Calu3 (cell line): ENCODE measurements at regions not wholly inside any gene's neighbourhood (a gene's known extent, or its start where the extent isn't known, plus 50 kb on each side); places are given as distances from the start of the nearest gene placed in this dataset.

Experiments used
- BruUV-seq: library from RNA; stranded (reverse); fragments of 400-500 nt; replicated peaks from 2 replicates; lab custom pipeline; 2021; lab: Mats Ljungman, UMichigan
- CTCF ChIA-PET: fragments of 300-600 bp; sonication (Branson Sonifier 250); formaldehyde crosslinking; loops from one replicate; lab custom pipeline; 2022; ENCODE audit warnings: antibody characterized with exemption; lab: Charles Lee
- DNase-seq: peaks from one replicate; pipeline ENCODE4 v3.0.0; 2022
- H3K27ac Mint-ChIP-seq: one replicate; pipeline ENCODE4 v1.8.0; 2022; ENCODE audit warnings: mixed read lengths; ENCODE audit not compliant: unreplicated experiment
- H3K27me3 Mint-ChIP-seq: one replicate; pipeline ENCODE4 v1.8.0; 2022; ENCODE audit warnings: mixed read lengths; ENCODE audit not compliant: unreplicated experiment
- H3K36me3 Mint-ChIP-seq: one replicate; pipeline ENCODE4 v1.8.0; 2022; ENCODE audit warnings: mild to moderate bottlenecking, moderate library complexity, mixed read lengths; ENCODE audit not compliant: insufficient read depth, unreplicated experiment
- H3K4me1 Mint-ChIP-seq: one replicate; pipeline ENCODE4 v1.8.0; 2022; ENCODE audit warnings: mild to moderate bottlenecking, low read depth, mixed read lengths; ENCODE audit not compliant: unreplicated experiment
- H3K4me3 Mint-ChIP-seq: one replicate; pipeline ENCODE4 v1.8.0; 2022; ENCODE audit warnings: mild to moderate bottlenecking, low read depth, moderate library complexity, mixed read lengths; ENCODE audit not compliant: unreplicated experiment
- H3K9me3 Mint-ChIP-seq: one replicate; pipeline ENCODE4 v1.8.0; 2022; ENCODE audit warnings: low read depth, mixed read lengths; ENCODE audit not compliant: unreplicated experiment
- CTCF ChIP-seq: fragments of 200-600 bp; IDR thresholded peaks from one replicate; pipeline ENCODE4 v1.8.0; 2022; ENCODE audit warnings: antibody characterized with exemption; ENCODE audit not compliant: unreplicated experiment
- intact Hi-C: fragments of 100-400 bp; cut with micrococcal nuclease; formaldehyde crosslinking; loops from one replicate; pipeline ENCODE4 v1.10.0; 2022; ENCODE audit not compliant: unreplicated experiment

DNA sequence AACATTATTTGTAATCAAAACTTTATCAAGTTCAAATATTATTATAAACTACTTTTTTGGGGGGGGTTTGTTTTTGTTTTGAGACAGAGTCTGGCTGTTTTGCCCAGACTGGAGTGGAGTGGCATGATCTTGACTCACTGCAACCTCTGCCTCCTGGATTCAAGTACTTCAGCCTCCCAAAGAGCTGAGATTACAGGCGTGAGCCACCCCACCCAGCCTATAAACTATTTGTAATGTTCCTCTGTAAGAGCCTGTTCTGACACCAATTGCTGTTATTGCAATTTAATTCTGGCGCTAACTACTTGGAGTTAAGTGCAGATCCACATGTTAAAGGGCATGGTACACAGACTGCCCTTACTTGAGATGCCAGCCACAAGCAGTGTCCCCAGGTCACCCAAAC, 478.1 kb upstream of the NRP1 start:
- intact Hi-C loops: no loop called here
- CTCF ChIA-PET: no interaction called here
- no TSS peak for BruUV-seq

GRCh38 chr10:33810986-33811385, 476.5 kb upstream of the NRP1 start:
- no peak overlapping the region for H3K4me3 Mint-ChIP-seq
- no peaks in the 10 kb centered on the region for H3K4me1 Mint-ChIP-seq
- no peak for TF ChIP-seq CTCF
- DNase-seq: no peak
- H3K27ac Mint-ChIP-seq: no peak overlapping the region
- BruUV-seq: no TSS peak
- CTCF ChIA-PET: no interaction called here
- H3K36me3 Mint-ChIP-seq: no peaks in the 10 kb centered on the region
- no peaks in the 10 kb centered on the region for H3K27me3 Mint-ChIP-seq
- no peaks in the 10 kb centered on the region for H3K9me3 Mint-ChIP-seq
- intact Hi-C loops: no loop called here

More for the DNA sequence above, 478.1 kb upstream of the NRP1 start:
- no peak for TF ChIP-seq CTCF
- H3K27ac Mint-ChIP-seq: no peak overlapping the region
- no peaks in the 10 kb centered on the region for H3K9me3 Mint-ChIP-seq
- H3K36me3 Mint-ChIP-seq: no peaks in the 10 kb centered on the region
- H3K4me3 Mint-ChIP-seq: no peak overlapping the region
- H3K4me1 Mint-ChIP-seq: no peaks in the 10 kb centered on the region
- H3K27me3 Mint-ChIP-seq: no peaks in the 10 kb centered on the region
- no peak for DNase-seq

GRCh38 chr10:33809732-33810131, 475.3 kb upstream of the NRP1 start:
- TF ChIP-seq CTCF: no peak
- Mint-ChIP-seq H3K27me3 (no peaks in the 10 kb centered on the region), H3K4me1 (no peaks in the 10 kb centered on the region), H3K9me3 (no peaks in the 10 kb centered on the region), H3K4me3 (no peak overlapping the region), H3K27ac (no peak overlapping the region), H3K36me3 (no peaks in the 10 kb centered on the region)
- intact Hi-C loops: no loop called here
- CTCF ChIA-PET: no interaction called here
- no peak for DNase-seq
- BruUV-seq: no TSS peak

GRCh38 chr10:33808475-33808874, 474.0 kb upstream of the NRP1 start:
- Mint-ChIP-seq H3K4me3 (no peak overlapping the region), H3K4me1 (peaks cover 6% of the 10 kb centered on the region), H3K27me3 (no peaks in the 10 kb centered on the region), H3K9me3 (no peaks in the 10 kb centered on the region), H3K36me3 (no peaks in the 10 kb centered on the region), H3K27ac (no peak overlapping the region)
- TF ChIP-seq CTCF: no peak
- intact Hi-C loops: no loop called here
- no peak for DNase-seq
- CTCF ChIA-PET: no interaction called here
- no TSS peak for BruUV-seq
